ENCODE measurements at regions not wholly inside any gene's neighbourhood (a gene's known extent, or its start where the extent isn't known, plus 50 kb on each side); places are given as distances from the start of the nearest gene placed in this dataset.

DNA sequence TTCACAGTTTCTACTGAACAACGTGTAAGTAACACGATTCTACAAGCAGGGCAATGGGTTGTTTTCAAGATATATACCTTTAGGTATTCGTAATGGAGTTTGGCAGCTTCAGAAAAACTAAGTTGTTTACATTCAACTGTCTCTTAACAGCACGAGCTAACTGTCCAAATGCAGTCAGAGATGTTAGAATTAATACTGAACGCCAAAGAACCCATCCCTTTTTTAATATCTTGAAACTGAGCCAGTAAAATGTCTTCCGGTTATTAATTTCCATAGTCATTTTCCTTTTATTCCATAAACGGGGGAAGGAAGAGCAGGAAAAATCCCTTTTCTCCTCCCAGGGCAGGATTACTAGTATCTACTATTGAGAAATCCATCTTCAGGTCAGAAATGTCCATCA is 129.0 kb upstream of the THBS1 start:
- Mint-ChIP-seq H3K9me3 (no peaks in the 10 kb centered on the region), H3K36me3 (ENCODE audit: low read depth) (no peaks in the 10 kb centered on the region), H3K4me3 (no peak overlapping the region), H3K27me3 (peaks cover 11% of the 10 kb centered on the region), H3K4me1 (ENCODE audit: low read depth) (no peaks in the 10 kb centered on the region), H3K27ac (no peak overlapping the region)
- no peaks in the 10 kb centered on the region for H3K4me1 ChIP-seq (ENCODE audit: insufficient read depth, low read length)
- no peak for TF ChIP-seq CTCF (IDR thresholded peaks at IDR 0.05)
- DNase-seq (no peak), ATAC-seq (ENCODE audit: poor library complexity) (no peak)
- no peak overlapping the region for H3K27ac ChIP-seq (ENCODE audit: low read depth in 1 of 2, low read length in 2 of 2)
- intact Hi-C loops (cut with DNase I, micrococcal nuclease): no loop called here
- CTCF ChIA-PET: no interaction called here
- POLR2A ChIA-PET: no interaction called here
- H3K27me3 ChIP-seq (ENCODE audit: control insufficient read depth in 1 of 2, insufficient read depth in 2 of 2, low read length in 2 of 2): no peaks in the 10 kb centered on the region
- H3K9me3 ChIP-seq (ENCODE audit: control insufficient read depth in 1 of 2, insufficient read depth in 1 of 2, low read length in 2 of 2): no peaks in the 10 kb centered on the region
- no peak overlapping the region for H3K4me3 ChIP-seq (ENCODE audit: low read length)
- no peaks in the 10 kb centered on the region for H3K36me3 ChIP-seq (ENCODE audit: insufficient read depth, low read length)

DNA sequence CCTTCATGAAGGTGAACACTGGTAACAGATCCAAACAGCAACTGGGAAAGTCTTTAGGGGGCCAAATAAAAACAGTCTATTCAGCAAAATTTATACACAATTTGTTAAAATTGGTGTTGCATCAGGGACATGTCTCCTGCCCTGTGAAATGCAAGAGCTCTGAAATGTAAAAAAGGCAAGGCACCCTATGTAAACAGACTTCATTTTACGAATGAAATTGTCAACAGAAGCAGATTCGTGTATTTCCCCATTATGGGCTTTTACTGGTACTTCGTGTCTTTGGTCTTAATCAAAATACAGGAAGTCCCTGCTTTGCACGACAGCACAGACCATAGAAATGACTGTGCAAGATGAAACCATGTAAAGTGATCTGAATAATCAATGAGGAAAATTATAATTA is 127.3 kb upstream of the THBS1 start:
- H3K36me3 Mint-ChIP-seq (ENCODE audit: low read depth): no peaks in the 10 kb centered on the region
- Histone ChIP-seq H3K36me3 (ENCODE audit: insufficient read depth, low read length) (no peaks in the 10 kb centered on the region), H3K9me3 (ENCODE audit: control insufficient read depth in 1 of 2, insufficient read depth in 1 of 2, low read length in 2 of 2) (no peaks in the 10 kb centered on the region), H3K27me3 (ENCODE audit: control insufficient read depth in 1 of 2, insufficient read depth in 2 of 2, low read length in 2 of 2) (no peaks in the 10 kb centered on the region), H3K4me1 (ENCODE audit: insufficient read depth, low read length) (no peaks in the 10 kb centered on the region), H3K27ac (ENCODE audit: low read depth in 1 of 2, low read length in 2 of 2) (no peak overlapping the region), H3K4me3 (ENCODE audit: low read length) (no peak overlapping the region)
- TF ChIP-seq CTCF (IDR thresholded peaks at IDR 0.05): no peak
- no peaks in the 10 kb centered on the region for H3K9me3 Mint-ChIP-seq
- CTCF ChIA-PET: no interaction called here
- intact Hi-C loops (cut with DNase I, micrococcal nuclease): no loop called here
- H3K27ac Mint-ChIP-seq: no peak overlapping the region
- DNase-seq: peak in 3 of 14 experiments; percentile 10 to 65 (median 50)
- ATAC-seq (ENCODE audit: poor library complexity): no peak
- no peaks in the 10 kb centered on the region for H3K4me1 Mint-ChIP-seq (ENCODE audit: low read depth)
- POLR2A ChIA-PET: no interaction called here
- H3K27me3 Mint-ChIP-seq: peaks cover 7% of the 10 kb centered on the region
- no peak overlapping the region for H3K4me3 Mint-ChIP-seq

- POLR2A ChIA-PET: no interaction called here
- H3K36me3 Mint-ChIP-seq (ENCODE audit: low read depth): no peaks in the 10 kb centered on the region
- no peaks in the 10 kb centered on the region for H3K4me1 Mint-ChIP-seq (ENCODE audit: low read depth)
- Histone ChIP-seq H3K4me1 (ENCODE audit: insufficient read depth, low read length) (no peaks in the 10 kb centered on the region), H3K9me3 (ENCODE audit: control insufficient read depth in 1 of 2, insufficient read depth in 1 of 2, low read length in 2 of 2) (no peaks in the 10 kb centered on the region), H3K36me3 (ENCODE audit: insufficient read depth, low read length) (no peaks in the 10 kb centered on the region), H3K27me3 (ENCODE audit: control insufficient read depth in 1 of 2, insufficient read depth in 2 of 2, low read length in 2 of 2) (no peaks in the 10 kb centered on the region), H3K4me3 (ENCODE audit: low read length) (no peak overlapping the region), H3K27ac (ENCODE audit: low read depth in 1 of 2, low read length in 2 of 2) (no peak overlapping the region)
- peaks cover 7% of the 10 kb centered on the region for H3K27me3 Mint-ChIP-seq
- ATAC-seq (ENCODE audit: poor library complexity): no peak
- peak in 2 of 14 experiments; percentile 42 to 47 for DNase-seq
- intact Hi-C loops (cut with DNase I, micrococcal nuclease): no loop called here
- no peaks in the 10 kb centered on the region for H3K9me3 Mint-ChIP-seq
- no peak overlapping the region for H3K4me3 Mint-ChIP-seq
- H3K27ac Mint-ChIP-seq: no peak overlapping the region
- CTCF ChIA-PET: no interaction called here
- no peak for TF ChIP-seq CTCF (IDR thresholded peaks at IDR 0.05)
Observed at GRCh38 chr15:39454189-39454986, 126.5 kb upstream of the THBS1 start.

Data from CD4-positive, alpha-beta T cell (primary cell).